8988T (cell line): ENCODE measurements at regions not wholly inside any gene's neighbourhood (a gene's known extent, or its start where the extent isn't known, plus 50 kb on each side); places are given as distances from the start of the nearest gene placed in this dataset.

ENCODE experiments used
- DNase-seq: peaks from one replicate; pipeline ENCODE4 v3.0.0; 2011

DNA sequence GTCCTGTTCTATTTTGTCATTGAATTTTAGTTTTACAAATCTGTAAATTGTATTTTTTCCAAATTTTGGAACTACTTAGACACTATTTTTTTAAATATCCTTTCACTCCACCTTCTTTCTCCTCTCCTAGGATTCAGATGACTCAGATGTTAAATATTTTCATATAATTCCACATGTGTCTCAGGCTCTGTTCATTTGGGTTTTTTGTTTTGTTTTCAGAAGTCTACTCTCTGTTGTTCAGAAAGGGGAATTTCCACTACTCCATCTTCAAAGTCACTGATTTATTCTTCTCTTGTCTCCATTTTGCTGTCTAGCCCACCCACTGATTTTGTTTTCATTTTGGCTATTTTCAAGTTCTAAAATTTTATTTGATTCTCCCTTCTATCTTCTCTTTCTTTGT lies 264.0 kb upstream of the SLIT2 start:
- DNase-seq, result no peak

DNA sequence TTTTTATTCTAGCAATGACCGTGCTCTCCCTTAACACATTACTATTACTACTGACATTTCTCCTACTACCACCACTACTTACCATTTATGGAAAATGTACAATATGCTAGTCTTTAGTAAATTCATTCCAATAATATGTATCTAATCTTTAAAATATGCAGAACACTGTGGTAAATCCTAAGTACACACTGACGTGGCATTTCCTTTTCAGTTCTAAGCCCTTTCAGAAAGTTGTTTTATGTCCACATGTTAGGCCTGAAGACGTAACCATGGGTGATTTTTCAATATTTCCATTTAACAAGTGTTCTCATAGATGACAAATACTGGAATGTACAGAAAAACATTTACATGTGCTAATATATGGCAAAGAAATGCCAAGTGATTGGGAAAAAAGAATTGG lies 268.6 kb upstream of the SLIT2 start:
- no peak for DNase-seq

DNA sequence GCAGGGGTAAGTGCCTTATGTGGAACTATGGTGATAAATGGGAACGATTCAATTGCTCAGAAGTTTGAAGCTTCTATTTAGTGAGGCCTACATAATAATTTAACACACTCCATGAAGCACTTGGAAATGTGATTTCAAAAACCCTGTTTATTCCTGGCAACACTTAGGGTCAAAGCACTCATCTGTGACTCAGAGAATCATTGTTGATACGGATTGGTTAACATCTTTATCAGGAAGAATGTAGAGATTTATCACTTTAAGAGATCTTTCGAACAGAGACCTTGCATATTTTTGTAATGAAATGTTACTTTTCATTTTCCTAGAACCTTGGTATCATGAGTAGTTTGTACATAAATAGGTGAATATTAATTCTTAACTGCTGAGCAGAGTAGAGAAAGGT lies 269.1 kb upstream of the SLIT2 start:
- no peak for DNase-seq

DNA sequence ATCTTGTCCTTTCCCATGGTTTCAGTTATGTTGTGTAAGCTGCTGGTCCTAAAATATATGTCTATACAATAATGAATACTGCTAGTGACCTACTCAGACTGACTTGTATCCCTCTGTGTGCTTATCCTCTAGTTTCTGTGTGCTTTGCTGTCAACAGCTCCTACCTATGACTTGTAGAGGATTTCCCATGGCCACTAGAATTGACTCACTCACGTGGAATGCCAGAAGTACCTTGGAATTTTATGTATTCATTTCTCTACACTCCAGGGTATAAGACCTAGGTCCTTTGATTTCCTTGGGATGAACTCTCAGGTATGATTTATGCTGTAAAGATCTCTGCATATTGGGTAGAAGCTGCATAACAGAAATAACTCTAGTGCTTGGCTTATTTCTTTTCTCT lies 279.9 kb upstream of the SLIT2 start:
- DNase-seq, result no peak

DNA sequence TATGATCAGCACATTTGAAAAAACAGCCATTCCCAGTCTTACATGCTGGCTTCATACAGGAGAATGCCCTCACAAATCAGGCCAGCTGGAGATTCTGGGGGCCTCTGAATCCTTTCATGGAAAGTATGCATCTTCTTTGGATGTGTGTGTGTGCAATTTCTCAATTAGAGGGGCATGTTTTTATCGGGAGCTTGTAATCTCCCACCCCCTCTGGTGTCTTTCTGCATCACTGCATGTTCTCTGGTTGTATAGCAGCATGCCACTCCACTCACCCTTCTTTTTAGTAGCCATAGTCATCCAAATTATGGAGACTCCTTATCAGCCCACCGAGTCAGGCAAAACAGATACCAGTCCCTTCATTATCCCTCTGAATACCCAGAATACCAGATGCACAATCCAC lies 282.2 kb upstream of the SLIT2 start:
- DNase-seq, result no peak

DNA sequence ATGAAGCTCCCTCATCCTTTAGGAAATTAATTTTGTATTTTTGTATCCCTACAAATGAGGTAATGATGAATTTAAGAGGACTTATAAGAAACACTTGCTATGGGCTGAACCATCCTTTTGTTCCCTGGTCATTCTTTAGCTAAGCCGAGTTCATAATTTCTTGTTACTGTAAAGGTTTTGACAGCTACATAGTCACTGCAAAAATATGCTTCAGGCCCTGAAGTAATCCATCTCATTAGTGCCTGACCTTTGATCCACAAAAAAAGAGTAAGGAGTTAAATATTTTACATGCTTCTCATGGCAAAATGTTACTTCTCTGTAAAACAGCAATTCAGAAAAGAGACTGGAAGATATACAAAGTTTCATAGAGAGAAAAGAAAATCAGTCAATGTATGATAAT lies 290.6 kb upstream of the SLIT2 start:
- no peak for DNase-seq

DNA sequence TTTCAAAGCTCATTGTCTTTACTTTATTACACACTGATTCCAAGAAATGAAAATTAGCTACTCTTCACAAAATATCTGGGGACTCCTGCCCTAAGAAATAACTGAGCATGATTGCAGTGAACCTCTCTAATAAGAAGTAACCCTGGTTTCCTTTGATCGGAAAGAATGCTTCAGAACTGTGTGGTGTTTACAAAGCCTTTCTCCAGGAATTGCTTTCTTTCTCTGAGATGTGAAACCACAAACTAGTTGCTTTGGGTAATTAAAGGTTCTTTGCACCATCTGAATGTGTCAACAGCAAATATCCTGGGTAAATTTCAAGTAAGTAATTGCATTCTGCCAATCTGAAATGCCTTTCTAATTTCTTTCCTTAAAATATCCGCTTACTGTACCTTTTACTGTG lies 292.9 kb upstream of the SLIT2 start:
- no peak for DNase-seq

DNA sequence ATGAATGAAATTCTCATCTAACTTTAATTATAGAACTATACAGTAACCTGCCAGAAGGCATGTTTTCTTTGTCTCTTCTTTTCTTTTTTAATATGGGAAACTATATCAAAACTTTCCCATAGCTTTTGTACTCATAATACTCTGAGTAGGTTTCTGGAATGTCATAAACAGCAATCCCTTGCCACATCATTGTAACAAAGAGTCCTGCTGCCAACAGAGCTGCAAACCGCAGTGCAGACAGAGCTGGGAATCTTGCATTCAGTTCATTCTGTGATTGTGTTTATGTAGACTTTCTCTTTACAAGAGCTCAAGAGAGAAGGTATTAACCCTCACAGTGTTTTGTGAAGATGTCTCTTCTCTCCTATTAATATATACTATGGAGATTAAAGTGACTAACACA lies 304.4 kb upstream of the SLIT2 start:
- no peak for DNase-seq

DNA sequence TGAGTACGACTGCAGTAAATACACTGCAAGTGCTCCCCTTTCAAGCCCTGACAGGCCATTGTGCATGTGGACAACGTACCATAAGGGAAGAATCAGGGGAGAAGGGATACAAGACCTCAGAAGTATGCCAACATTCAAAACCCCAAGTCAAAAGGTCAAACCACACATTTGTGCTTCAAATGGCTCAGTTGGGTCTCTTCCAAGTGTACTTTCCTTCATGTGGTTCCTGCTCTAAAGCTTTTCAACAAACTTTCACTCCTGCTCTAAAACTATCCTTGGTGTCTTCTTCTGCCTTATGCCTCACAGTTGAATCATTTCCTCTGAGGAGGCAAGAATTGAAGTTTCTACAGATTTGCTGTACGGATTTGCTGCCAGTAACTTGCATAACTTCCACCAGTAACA lies 305.7 kb upstream of the SLIT2 start:
- no peak for DNase-seq

DNA sequence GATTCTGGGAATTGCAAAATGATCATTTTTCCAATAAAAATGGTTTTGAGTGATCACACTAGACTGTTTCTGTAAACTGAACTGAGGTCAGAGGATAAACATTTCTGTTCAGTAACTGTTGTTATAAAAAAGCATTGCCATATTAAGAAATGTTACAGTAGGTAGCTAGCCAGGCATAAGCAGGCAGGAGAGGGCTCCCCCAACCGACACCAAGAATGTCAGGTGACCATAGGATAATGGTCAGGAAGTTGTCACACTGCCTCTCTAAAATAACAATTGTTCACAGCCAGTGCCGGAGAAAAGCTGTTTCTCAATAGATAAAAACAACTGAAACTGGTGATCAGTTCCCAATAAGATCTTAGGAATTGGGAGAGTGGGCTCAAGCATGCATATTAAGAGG lies 306.2 kb upstream of the SLIT2 start:
- DNase-seq, result no peak

DNA sequence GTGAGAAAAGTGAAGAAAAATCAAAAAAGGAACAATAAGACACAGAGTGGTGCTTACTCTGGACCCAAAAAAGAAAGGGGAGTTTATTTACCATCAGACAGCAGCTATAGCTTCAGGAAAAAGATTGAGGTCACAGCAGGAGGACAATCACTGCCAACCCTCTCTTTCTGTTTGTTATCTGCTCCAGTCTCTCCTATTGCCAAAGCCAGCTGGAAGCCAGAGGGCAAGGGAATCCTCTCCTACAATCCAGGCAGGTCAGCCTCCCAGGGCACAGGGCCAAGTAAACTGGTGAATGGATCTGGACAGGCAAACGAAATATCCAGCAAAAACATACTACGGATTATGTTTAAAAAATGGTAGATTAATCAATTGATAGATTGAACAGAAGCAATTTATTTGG lies 306.9 kb upstream of the SLIT2 start:
- DNase-seq, result no peak

DNA sequence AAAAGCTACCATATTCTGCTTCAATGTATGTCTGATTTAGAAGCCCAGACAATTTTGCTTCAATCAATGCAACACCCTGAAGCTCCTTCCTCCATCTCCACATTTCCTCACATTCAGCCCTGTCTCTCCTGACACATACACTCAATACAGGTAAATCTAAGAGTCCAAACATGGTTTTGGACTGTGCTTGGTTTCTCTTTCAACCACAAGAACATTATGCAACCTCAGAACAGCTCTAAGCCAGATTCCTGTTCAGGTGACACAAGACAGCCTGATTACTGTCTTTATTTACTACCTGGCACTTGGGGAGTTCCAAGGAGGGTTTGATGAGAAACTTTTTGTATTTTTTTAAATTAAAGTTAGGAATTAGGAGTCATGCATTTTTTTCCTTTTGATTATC lies 307.5 kb upstream of the SLIT2 start:
- DNase-seq, result no peak

DNA sequence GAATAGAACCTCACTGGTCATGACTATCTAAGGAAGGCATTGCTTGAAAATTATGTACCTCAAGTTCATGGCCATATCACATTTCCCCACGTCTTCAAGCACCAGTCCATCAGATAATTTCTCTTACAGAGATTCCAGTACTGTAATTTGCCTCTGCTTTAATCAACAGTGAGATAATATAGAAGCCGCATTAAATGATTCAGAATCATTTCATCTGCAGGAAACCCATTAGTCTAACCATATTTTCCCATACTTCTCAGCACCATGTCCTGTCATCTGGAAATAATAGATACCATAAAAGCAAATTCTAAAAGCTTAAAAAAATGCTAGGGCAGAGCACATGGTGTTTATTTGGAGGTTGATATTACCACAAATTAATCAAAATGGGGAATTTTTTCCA lies 310.3 kb upstream of the SLIT2 start:
- DNase-seq, result no peak

DNA sequence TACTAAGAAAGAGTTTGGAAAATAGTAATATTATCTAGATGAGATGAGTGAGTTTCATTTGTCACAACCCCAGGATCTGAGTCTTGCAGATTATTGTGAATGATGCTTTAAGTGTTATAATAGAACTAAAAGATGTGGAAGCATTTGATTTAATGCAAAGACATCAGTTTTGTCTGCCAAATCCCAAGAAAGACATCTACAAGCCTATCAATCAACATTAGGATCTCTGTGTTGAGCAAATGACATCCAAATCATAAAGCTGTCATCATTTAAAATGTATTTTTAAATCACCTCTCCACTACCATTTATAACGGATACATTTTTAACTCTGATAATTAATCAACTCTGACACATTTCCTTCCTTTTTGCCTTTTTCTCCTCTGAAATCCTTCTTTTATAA lies 310.8 kb upstream of the SLIT2 start:
- no peak for DNase-seq

DNA sequence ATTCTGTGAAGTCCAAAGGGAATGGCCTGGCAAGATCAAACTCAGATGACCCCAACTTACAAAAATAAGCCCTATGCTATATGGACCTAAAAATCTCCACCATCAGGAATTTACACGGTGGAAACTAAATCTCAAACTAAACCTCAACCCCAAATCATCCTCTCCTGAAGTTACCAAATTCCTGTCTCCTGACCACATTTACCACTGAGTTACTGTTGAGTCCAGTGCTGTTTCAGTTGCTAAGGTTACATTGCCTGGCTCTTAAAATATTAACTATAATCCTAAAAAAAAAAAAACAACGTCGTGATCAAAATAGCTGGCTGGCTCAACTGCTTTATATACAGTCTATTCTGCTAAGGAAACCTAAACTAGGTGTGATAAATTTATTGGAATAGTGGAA lies 315.2 kb upstream of the SLIT2 start:
- no peak for DNase-seq

DNA sequence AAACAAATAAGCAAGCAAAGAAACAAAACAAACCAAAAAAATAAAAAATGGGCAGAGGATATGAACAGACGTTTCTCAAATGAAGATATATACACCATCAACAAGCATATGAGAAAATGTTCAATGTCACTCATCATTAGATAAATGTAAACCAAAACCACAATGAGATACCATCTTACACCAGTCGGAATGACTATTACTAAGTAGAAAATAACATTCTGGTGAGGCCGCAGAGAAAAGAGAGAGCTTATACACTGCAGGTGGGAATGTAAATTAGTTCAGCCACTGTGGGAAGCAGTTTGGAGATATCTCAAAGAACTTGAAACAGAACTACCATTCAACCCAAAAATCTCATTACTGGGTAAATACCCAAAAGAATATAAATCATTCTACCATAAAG lies 321.0 kb upstream of the SLIT2 start:
- DNase-seq, result no peak

DNA sequence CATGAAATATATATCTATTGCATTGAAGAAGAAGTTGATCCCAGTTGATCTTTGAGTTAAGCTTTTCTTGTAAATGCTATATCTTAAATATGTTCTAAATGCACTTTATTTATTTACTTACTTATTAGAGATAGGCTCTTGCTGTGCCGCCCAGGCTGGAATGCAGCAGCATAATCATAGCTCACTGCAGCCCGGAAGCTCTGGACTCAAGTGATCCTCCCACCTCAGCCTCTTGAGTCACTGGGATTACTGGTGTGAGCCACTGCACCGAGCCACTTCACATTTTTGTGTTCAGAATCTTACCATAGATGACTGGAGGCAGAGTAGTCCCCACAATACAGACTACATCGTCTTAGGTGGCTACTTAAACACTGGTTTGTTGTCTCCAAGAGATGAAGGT lies 324.3 kb upstream of the SLIT2 start:
- DNase-seq, result no peak

DNA sequence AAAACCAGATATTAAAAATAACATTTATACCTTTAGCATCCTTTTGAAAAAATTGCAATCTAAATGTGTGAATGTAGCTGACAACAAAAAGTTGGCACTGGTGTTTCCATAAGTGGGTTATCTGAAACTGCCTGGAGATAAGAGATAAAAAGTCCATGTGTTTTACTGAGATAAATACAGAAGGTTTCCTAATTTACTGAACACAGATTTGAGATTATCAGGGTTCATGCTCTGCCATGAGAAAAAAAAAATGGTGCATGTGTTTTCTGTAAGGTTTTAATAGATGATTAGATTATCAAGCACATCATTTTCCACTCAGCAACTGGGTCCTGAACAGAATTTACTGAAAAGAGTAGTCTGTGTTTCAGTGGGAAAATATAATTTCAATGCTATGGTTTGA lies 326.2 kb upstream of the SLIT2 start:
- no peak for DNase-seq

DNA sequence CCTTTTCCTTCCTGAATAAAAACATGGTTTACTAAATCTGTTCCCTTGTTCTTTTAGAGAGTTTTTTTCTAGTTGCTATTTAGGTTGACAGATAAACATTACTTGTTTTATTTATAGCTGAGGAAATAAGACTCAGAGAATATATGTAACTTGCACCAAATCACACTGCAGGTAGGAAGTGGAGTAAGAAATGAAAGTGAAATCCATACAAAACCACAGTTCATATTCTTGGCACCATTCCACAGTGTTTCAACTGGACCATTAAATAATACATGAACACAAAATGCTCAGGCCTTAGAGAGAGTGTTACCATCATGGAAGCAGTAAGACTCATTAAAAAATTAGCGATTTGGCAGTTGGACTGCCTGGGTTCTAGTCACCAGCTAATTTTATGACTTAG lies 326.9 kb upstream of the SLIT2 start:
- no peak for DNase-seq

DNA sequence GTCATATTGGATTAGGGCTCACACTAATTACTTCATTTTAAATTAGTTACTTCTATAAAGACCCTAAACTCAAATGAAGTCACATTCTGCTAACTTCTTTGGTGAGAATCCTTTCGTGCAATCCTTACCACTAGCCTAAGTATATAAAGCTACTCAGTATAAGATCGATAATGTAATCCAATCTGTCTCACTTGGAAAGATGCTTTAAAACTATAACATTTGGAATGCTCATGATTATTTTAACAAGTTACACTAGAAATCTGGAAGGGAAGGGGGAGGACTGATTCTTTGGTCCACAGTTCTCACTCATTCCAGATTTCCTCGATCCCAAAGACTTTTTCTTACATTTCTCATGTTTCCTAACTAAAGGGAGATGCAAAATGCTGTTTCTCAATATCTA lies 336.4 kb upstream of the SLIT2 start:
- no peak for DNase-seq

DNA sequence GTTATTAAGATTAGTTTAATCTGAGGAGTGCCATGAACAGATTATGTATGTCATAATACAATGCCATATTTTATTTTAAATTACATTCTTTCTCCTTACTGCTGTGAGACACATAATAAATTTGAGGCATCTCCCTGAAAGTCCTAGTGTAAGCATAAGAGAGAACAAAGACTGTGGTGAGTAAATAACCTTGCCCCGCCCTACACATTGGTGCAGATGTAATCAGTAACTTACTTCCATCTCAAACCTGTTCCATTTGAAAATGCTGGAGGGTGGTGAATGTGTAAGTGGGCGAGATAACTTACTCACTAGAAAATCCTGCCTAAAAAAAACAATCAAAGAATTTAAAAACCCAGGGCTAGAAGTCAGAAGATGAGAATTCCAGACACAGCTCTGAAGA lies 338.1 kb upstream of the SLIT2 start:
- DNase-seq, result no peak

DNA sequence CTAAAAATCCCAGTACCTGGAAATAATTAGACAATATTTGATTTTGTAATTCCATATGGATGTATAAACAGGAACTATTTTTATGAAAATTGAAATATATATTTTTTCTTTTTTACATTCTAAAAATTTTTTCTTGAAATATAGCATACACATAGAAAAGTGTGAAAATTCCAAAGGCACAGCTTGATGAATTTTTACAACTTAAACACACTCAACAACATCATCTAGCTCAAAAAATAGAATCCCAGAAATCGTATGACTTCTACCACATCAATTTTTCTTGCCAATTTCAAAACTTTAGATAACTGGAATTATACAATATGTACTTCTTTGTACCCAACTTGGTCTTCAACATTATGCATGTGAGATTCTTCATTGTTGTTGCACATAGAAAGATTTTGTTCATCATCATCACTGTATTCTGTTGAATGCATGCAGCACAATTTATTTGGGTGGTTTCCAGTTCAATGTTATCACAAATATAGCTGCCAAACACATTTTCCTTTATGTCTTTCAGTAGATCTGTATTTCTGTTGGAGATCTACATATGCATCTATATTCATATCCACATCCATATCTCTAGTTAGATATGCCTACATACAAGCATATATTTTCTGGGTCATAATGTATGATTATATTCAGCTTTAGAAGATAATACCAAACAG lies 340.7 kb upstream of the SLIT2 start:
- DNase-seq, result no peak

DNA sequence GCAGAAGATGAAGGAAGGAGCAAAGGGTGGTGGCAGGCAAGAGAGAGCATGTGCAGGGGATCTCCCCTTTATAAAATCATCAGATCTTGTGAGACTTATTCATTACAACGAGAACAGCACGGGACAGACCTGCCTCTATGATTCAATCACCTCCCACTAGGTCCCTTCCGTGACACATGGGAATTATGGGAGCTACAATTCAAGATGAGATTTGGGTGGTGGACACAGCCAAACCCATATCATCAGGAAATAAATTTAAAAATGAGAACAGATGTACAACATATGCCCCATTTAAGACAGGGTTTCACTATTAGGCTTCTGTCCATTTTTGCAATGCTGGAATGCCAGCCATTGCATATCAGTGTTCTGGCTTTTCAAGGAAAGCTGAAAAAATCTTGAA lies 346.7 kb upstream of the SLIT2 start:
- DNase-seq, result no peak

DNA sequence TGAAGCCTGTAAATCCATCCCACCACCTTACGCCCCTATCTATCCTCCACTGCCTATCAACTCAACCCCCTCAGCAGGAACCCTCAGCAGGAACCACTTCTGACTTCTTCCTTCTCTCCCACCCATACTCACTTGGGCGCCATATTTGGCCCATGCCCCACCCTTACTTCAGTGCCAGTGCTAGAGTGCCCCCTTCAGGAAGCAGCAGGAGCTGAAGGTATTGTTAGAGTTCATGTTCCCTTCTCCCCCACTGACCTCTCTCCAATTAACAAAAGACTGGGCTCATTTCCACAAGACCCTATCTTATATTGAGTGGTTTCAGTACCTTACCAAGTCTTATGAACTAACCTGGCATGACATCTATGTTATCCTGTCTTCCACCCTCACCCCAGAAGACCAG lies 363.1 kb upstream of the SLIT2 start:
- DNase-seq, result no peak

DNA sequence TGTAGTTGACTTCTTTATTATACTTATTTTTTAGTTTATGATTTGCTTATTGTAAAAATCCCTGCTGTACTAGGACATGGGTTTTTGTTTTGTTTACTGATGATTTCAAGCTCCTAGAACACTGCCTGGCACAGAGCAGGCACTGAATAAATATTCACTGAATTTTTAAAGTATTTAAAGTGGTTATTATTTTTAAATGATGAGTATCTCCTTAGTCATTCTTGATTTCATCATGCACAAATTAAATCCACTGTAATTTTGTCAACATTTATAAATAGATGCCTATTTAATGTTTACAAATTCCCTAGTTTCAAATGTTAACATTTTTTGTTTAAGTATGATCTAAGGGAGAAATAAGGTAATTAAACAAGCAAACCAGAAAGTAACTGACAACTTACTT lies 367.9 kb upstream of the SLIT2 start:
- DNase-seq, result no peak

DNA sequence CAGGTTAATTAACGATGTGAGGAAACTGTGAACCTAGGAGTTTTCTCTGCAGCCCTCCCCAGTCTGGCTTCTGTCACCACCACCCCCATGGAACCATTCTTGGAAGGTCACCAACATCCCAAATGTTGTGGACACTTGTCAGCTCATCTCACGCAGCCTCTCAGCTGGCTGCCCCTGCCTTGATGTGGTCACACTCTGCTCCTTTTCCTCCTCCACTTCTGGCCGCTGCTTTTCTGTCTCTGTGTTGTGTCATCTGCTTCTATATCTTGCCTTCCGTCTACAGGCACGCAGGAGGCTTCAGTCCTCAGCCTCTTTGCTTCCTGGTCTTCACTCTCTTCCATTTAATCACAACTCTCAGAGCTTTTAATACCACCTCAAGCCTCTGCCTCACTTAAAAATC lies 371.5 kb upstream of the SLIT2 start:
- DNase-seq, result no peak
